Fibroblast of upper back skin (primary cell): ENCODE measurements at regions not wholly inside any gene's neighbourhood (a gene's known extent, or its start where the extent isn't known, plus 50 kb on each side); places are given as distances from the start of the nearest gene placed in this dataset.
"Not testable (repeated sequence)": the region's sequence is repeated elsewhere in the genome, so short reads cannot be mapped to it uniquely, and the experiment has no call there.

ENCODE experiments used
- DNase-seq: peaks from one replicate; pipeline ENCODE4 v3.0.0-alpha.2; 2013

- no peak for DNase-seq
These were observed 224.4 kb downstream of the TUSC1 start for GRCh38 chr9:25453875-25454274.

GRCh38 chr9:25449503-25449902 is 228.7 kb downstream of the TUSC1 start:
- DNase-seq = no peak

GRCh38 chr9:25445721-25446120 is 232.5 kb downstream of the TUSC1 start:
- DNase-seq = not testable (repeated sequence)

- no peak for DNase-seq
These were observed 235.7 kb downstream of the TUSC1 start for GRCh38 chr9:25442526-25442925.

GRCh38 chr9:25427898-25428297 is 250.3 kb downstream of the TUSC1 start:
- no peak for DNase-seq

GRCh38 chr9:25427290-25427689 is 251.0 kb downstream of the TUSC1 start:
- DNase-seq = no peak

- DNase-seq = no peak
These were observed 256.7 kb downstream of the TUSC1 start for GRCh38 chr9:25421560-25421959.

- DNase-seq = peak; percentile 25
These were observed 259.3 kb downstream of the TUSC1 start for GRCh38 chr9:25418974-25419373.

- DNase-seq = no peak
These were observed 262.5 kb downstream of the TUSC1 start for GRCh38 chr9:25415718-25416117.

- DNase-seq = no peak
These were observed 265.6 kb downstream of the TUSC1 start for GRCh38 chr9:25412646-25413045.

GRCh38 chr9:25397746-25398145 is 280.5 kb downstream of the TUSC1 start:
- no peak for DNase-seq

- DNase-seq = no peak
These were observed 281.4 kb downstream of the TUSC1 start for GRCh38 chr9:25396828-25397227.

GRCh38 chr9:25381141-25381540 is 297.1 kb downstream of the TUSC1 start:
- DNase-seq = no peak

- DNase-seq = no peak
These were observed 301.2 kb downstream of the TUSC1 start for GRCh38 chr9:25377039-25377438.

- no peak for DNase-seq
These were observed 304.0 kb downstream of the TUSC1 start for GRCh38 chr9:25374281-25374680.

- DNase-seq = no peak
These were observed 311.3 kb downstream of the TUSC1 start for GRCh38 chr9:25366906-25367305.

GRCh38 chr9:25353783-25354182 is 324.5 kb downstream of the TUSC1 start:
- no peak for DNase-seq

- no peak for DNase-seq
These were observed 328.2 kb downstream of the TUSC1 start for GRCh38 chr9:25350011-25350410.

GRCh38 chr9:25322142-25322541 is 356.1 kb downstream of the TUSC1 start:
- no peak for DNase-seq

- DNase-seq = no peak
These were observed 367.3 kb downstream of the TUSC1 start for GRCh38 chr9:25310961-25311360.

GRCh38 chr9:25308549-25308948 is 369.7 kb downstream of the TUSC1 start:
- no peak for DNase-seq

GRCh38 chr9:25302601-25303000 is 375.6 kb downstream of the TUSC1 start:
- DNase-seq = no peak

GRCh38 chr9:25288195-25288594 is 390.0 kb downstream of the TUSC1 start:
- not testable (repeated sequence) for DNase-seq

GRCh38 chr9:25284365-25284764 is 393.9 kb downstream of the TUSC1 start:
- no peak for DNase-seq

- no peak for DNase-seq
These were observed 395.3 kb downstream of the TUSC1 start for GRCh38 chr9:25282946-25283345.

GRCh38 chr9:25261445-25261844 is 416.8 kb downstream of the TUSC1 start:
- DNase-seq = no peak
